ENCODE measurements at regions not wholly inside any gene's neighbourhood (a gene's known extent, or its start where the extent isn't known, plus 50 kb on each side); places are given as distances from the start of the nearest gene placed in this dataset.

- TF ChIP-seq POLR2A (IDR thresholded peaks at IDR 0.05; ENCODE audit: low read length): no peak
- TF ChIP-seq GATA1 (IDR thresholded peaks at IDR 0.05; ENCODE audit: low read depth, low read length): no peak
These were observed 147.0 kb downstream of the TWIST2 start for GRCh38 chr2:238994876-238995275.
